HFFc6 (cell line): ENCODE measurements at regions not wholly inside any gene's neighbourhood (a gene's known extent, or its start where the extent isn't known, plus 50 kb on each side); places are given as distances from the start of the nearest gene placed in this dataset.

Source experiments
- DNase-seq: peaks from one replicate; pipeline ENCODE4 v3.0.0-alpha.2; 2018
- H3K27ac Mint-ChIP-seq: 2 replicates; pipeline ENCODE4 v1.8.0; 2020; ENCODE audit warnings: mild to moderate bottlenecking, mixed read lengths
- H3K27me3 Mint-ChIP-seq: 2 replicates; pipeline ENCODE4 v1.8.0; 2021; ENCODE audit warnings: mild to moderate bottlenecking, moderate library complexity, mixed read lengths; ENCODE audit not compliant: insufficient read depth
- H3K36me3 Mint-ChIP-seq: 2 replicates; pipeline ENCODE4 v1.8.0; 2021; ENCODE audit warnings: low read depth, mixed read lengths
- H3K4me1 Mint-ChIP-seq: 2 replicates; pipeline ENCODE4 v1.8.0; 2020; ENCODE audit warnings: low read depth, mixed read lengths
- H3K4me3 Mint-ChIP-seq: 2 replicates; pipeline ENCODE4 v1.8.0; 2020; ENCODE audit warnings: mild to moderate bottlenecking, moderate library complexity, mixed read lengths
- H3K9me3 Mint-ChIP-seq: 2 replicates; pipeline ENCODE4 v1.8.0; 2020; ENCODE audit warnings: mild to moderate bottlenecking, mixed read lengths
- CTCF ChIP-seq: fragments of 200-600 bp; sonication (generic); IDR thresholded peaks from 2 replicates; pipeline ENCODE4 v1.5.0; 2021; ENCODE audit warnings: antibody characterized with exemption, mild to moderate bottlenecking

GRCh38 chr6:23561732-23562131, 564.3 kb upstream of the NRSN1 start:
- H3K27ac Mint-ChIP-seq, result no peak overlapping the region
- no peaks in the 10 kb centered on the region; the same call in 1 of the 2 replicates for H3K27me3 Mint-ChIP-seq
- no peak for TF ChIP-seq CTCF
- DNase-seq, result no peak
- peaks cover 53% of the 10 kb centered on the region for H3K9me3 Mint-ChIP-seq
- H3K36me3 Mint-ChIP-seq, result no peaks in the 10 kb centered on the region; the same call in 1 of the 2 replicates
- no peak overlapping the region for H3K4me3 Mint-ChIP-seq
- no peaks in the 10 kb centered on the region for H3K4me1 Mint-ChIP-seq

DNA sequence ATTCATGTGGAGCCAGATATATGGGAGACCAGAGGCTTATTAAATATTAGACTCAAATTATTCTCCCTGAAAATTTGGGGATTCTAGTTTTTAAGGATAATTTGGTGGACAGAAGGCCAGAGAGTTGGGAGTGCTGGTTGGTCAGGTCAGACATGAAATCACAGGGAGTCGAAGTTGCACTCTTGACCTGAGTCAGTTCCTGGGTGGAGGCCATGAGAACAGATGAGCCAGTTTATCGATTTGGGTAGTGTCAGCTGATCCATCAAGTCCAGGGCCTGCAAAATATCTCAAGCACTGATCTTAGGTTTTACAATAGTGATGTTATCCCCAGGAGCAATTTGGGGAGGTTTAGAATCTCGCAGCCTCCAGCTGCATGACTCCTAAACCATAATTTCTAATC, 563.5 kb upstream of the NRSN1 start:
- DNase-seq, result no peak
- TF ChIP-seq CTCF, result no peak
- Mint-ChIP-seq H3K27ac (no peak overlapping the region), H3K36me3 (no peaks in the 10 kb centered on the region; the same call in 1 of the 2 replicates), H3K4me1 (no peaks in the 10 kb centered on the region), H3K27me3 (no peaks in the 10 kb centered on the region; the same call in 1 of the 2 replicates), H3K9me3 (peaks cover 56% of the 10 kb centered on the region), H3K4me3 (no peak overlapping the region)

DNA sequence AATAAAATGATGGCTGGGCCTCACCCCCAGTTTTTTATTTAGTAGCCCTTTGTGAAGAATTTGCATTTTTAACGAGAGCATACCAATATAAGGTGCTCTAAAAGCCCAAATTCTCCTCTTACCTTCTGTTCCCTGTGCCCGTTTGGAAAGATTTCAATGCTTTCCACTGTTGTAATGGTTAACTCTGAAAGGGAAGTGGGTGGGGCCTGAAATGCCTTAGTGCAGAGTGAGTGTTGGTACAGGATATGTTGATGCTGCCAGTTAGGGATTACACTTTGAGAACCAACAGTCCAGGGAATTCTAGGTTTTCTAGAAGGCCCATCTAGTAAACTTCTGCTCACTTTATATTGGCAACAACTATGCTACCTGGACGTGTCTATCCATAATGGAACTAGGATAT, 562.7 kb upstream of the NRSN1 start:
- Mint-ChIP-seq H3K9me3 (peaks cover 59% of the 10 kb centered on the region), H3K36me3 (no peaks in the 10 kb centered on the region; the same call in 1 of the 2 replicates), H3K4me1 (no peaks in the 10 kb centered on the region), H3K27ac (no peak overlapping the region), H3K27me3 (no peaks in the 10 kb centered on the region), H3K4me3 (no peak overlapping the region)
- TF ChIP-seq CTCF, result no peak
- no peak for DNase-seq

- H3K4me3 Mint-ChIP-seq, result no peak overlapping the region
- H3K9me3 Mint-ChIP-seq, result peaks cover 64% of the 10 kb centered on the region
- no peak for TF ChIP-seq CTCF
- no peak overlapping the region for H3K27ac Mint-ChIP-seq
- peaks cover 5% of the 10 kb centered on the region; the same call in 1 of the 2 replicates for H3K36me3 Mint-ChIP-seq
- no peaks in the 10 kb centered on the region for H3K4me1 Mint-ChIP-seq
- no peak for DNase-seq
- H3K27me3 Mint-ChIP-seq, result no peaks in the 10 kb centered on the region
Measured at GRCh38 chr6:23566418-23566817, 559.6 kb upstream of the NRSN1 start.

GRCh38 chr6:23568292-23568691, 557.7 kb upstream of the NRSN1 start:
- Mint-ChIP-seq H3K36me3 (peaks cover 10% of the 10 kb centered on the region; the same call in 1 of the 2 replicates), H3K27me3 (no peaks in the 10 kb centered on the region), H3K9me3 (peaks cover 64% of the 10 kb centered on the region), H3K4me3 (no peak overlapping the region), H3K27ac (no peak overlapping the region), H3K4me1 (no peaks in the 10 kb centered on the region)
- TF ChIP-seq CTCF, result no peak
- DNase-seq, result no peak
